GM21528 (cell line): ENCODE measurements at regions not wholly inside any gene's neighbourhood (a gene's known extent, or its start where the extent isn't known, plus 50 kb on each side); places are given as distances from the start of the nearest gene placed in this dataset.

ENCODE experiments used
- ATAC-seq: cut with Tn5 transposase; IDR thresholded peaks from one replicate; pipeline ENCODE4 v1.9.1; 2021; ENCODE audit warnings: mild to moderate bottlenecking, moderate library complexity; ENCODE audit not compliant: unreplicated experiment, low FRiP score

- ATAC-seq: no peak
Measured at GRCh38 chr7:130923930-130924329, 189.9 kb upstream of the KLF14 start.

DNA sequence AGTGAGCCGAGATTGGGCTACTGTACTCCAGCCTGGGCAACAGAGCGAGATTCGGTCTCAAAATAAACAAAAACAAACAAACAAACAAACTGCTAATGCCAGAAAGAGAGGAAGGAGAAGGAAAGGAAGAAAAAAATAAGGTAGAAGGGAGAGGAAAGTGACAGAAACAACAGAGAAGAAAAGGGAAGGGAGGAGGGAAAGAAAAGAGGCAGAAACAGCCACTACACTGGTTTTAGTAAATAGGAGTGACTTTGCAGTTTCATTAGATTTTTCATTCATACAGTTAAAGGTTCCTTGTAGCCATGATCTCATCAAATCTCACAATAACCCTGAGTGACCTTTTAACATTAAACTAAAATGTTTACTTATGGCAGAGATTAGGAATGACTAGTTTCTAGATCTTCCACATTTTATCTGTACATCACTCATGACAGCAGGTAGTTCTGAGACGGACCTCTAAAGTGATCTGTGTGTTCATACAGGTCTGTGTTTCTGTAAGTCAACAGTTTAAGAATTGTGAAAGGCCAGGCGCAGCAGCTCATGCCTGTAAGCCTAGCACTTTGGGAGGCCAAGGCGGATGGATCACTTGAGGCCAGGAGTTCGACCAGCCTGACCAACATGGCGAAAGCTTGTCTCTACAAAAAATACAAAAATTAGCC lies 191.3 kb upstream of the KLF14 start:
- ATAC-seq: no peak

GRCh38 chr7:130926001-130926691 lies 192.1 kb upstream of the KLF14 start:
- ATAC-seq: no peak

- ATAC-seq: no peak
Measured at GRCh38 chr7:130927062-130927461, 193.1 kb upstream of the KLF14 start.

GRCh38 chr7:130927564-130927963 lies 193.6 kb upstream of the KLF14 start:
- ATAC-seq: no peak

GRCh38 chr7:130929896-130930659 lies 196.1 kb upstream of the KLF14 start:
- no peak for ATAC-seq

DNA sequence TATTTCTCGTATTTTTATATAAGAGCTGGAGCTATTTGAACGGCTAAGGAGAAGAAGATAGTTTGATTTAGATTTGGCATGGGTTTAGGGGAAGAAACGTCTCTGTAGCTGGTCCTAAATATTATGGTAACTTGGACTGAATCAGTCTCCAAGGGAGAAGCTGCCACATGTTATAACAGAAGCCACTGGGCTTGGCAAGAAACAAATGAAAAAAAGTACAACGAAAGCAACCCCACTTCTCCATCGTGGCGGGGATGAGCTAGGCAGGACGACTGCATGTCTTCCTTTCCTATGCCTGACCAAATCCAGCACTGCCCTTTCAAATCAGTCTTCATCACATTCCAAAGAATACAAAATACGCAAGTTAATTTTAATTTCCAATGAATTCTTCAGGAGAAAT lies 196.7 kb upstream of the KLF14 start:
- ATAC-seq: no peak

- ATAC-seq: no peak
Measured at GRCh38 chr7:130931423-130931822, 197.4 kb upstream of the KLF14 start.

GRCh38 chr7:130932088-130932487 lies 198.1 kb upstream of the KLF14 start:
- no peak for ATAC-seq

- no peak for ATAC-seq
Measured at GRCh38 chr7:130932667-130933432, 198.8 kb upstream of the KLF14 start.

DNA sequence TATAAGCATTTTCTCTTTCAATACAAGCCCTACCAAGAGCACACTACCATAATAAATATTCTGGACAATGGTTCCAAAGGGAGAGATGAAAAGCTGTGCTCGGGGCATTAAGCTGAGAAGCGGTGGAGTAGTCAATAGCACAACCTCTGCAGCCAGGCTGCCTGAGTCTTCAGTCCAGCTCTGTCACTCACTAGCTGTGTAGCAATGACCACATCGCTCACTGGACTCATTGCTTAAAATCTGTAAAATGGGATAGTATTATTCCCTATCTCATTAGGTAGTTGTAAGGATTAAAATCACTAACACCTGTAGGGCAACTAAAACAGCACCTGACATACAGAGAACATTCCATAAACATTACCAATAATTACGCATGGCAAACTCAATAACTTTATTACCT lies 199.9 kb upstream of the KLF14 start:
- ATAC-seq: no peak

- ATAC-seq: no peak
Measured at GRCh38 chr7:130935564-130936157, 201.7 kb upstream of the KLF14 start.

DNA sequence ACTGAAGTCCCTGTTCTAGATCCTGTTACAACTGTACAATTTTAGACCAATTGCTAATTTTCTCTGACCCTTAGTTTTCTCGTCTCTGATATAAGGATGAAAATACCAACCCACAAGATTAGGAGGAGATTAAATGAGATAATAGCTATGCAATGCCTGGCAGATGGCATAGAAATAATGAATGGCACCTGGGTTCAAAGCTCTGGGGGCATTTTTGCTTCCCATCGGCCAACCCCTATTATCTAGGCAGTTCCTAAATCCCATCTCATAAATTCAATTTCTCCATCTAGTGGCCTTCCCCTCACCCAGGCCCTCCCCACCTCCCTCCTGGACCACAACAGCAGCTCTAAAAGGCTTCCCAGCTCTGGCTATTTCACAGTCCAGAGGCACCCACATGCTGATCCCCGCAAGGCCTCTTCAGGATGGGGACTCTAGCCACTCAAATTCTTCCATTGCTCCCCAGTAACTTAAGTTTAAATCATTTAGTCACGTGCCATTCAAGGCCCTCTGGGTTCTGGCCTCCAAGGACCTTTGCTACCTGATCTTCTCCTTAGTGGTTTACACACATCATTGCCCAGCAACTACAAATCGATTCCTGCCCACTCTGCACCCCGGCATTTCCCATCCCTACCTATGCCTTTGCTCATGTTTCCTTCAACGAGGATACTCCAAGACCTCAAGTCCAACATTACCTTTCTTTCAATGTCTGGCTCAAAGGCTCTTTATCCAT lies 202.4 kb upstream of the KLF14 start:
- ATAC-seq: no peak

DNA sequence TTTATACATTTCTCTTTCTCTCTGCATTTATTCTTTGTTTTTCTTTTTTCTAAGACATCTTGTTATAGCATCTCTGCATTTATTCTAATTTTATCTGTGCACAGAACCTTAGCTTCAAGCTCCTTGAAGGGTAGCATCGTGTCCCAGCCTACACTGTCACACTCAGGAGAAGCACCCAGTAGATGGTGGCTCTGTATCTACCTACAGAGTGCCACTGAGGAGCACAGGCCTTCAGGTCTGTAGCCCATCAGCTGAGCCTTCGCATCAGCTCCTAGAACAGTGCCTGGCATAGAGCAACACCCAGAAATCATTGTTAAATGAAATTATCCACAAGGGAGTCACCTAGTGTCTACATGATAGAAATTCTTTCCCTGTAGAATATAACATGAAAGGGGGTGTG lies 203.0 kb upstream of the KLF14 start:
- ATAC-seq: no peak

- ATAC-seq: no peak
Measured at GRCh38 chr7:130937830-130938229, 203.8 kb upstream of the KLF14 start.

DNA sequence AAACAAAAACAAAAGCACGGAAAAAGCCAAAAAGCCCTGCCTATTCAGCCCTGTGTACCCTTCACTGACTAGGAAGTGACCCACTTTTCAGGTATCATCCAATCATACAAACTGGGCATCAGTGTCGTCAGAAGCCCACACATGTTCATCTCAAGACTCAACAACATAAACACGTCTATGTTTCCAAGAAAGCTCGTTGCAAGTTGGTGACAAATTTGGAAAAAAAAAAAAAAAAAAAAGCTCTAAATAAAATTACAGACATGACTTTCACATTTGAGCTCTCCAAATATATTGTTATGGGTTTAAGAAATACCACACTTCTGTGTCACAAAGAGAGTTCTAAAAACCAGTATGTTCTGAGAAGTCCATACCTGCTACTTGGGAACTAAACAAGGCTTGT lies 204.7 kb upstream of the KLF14 start:
- ATAC-seq: no peak

DNA sequence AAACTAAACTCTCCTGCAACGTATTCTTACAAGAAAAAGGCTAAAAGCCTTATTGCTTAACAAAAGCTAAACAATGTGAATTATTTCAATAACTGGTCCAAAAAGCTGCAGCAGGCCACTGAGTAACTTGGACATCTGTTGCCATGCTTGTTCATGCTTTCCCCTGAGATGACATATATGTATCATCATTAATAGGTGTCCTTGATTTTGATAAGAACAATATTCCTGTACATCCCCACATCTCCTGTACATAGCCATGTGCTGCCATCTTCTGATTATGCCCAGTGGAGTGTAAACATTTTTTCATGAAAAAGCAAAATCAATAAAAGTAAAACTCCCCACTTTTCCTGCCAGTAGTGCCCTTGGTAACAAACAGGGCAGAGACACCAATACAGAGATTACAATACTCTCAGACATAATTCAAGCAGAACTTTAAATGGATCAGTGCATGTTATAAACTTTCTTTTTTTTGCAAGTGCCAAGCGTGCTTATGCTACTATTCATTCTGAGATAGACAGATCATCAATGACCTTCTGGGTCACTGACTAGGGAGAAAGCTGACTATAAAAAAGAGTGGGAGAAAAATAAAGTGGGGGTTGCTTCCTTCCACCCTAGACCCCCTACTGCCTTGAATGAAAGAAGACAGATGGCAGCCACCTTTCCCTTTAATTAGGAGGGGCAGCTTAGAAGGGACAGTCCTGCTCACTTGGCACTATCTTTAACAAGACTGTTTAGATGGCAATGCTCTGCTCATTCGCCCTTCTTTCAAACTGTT lies 205.5 kb upstream of the KLF14 start:
- ATAC-seq: no peak

GRCh38 chr7:130940326-130940725 lies 206.3 kb upstream of the KLF14 start:
- no peak for ATAC-seq

- ATAC-seq: no peak
Measured at GRCh38 chr7:130940907-130941306, 206.9 kb upstream of the KLF14 start.
